Activated T-helper 17 cell treated with anti-CD3 and anti-CD28 coated beads, Interleukin-2, amount 50 U/mL, for 72 hours (primary cell): ENCODE measurements at regions not wholly inside any gene's neighbourhood (a gene's known extent, or its start where the extent isn't known, plus 50 kb on each side); places are given as distances from the start of the nearest gene placed in this dataset.
"Not testable (repeated sequence)": the region's sequence is repeated elsewhere in the genome, so short reads cannot be mapped to it uniquely, and the experiment has no call there.

Source experiments
- ATAC-seq: fragments of 150-1000 bp; cut with Tn5 transposase; replicated peaks from 2 replicates; pipeline ENCODE4 v1.10.0; 2021; ENCODE audit warnings: mild to moderate bottlenecking, moderate library complexity
- H3K27ac Mint-ChIP-seq: one replicate; pipeline ENCODE4 v1.8.0; 2022; ENCODE audit warnings: mixed read lengths
- H3K27me3 Mint-ChIP-seq: one replicate; pipeline ENCODE4 v1.8.0; 2022; ENCODE audit warnings: mixed read lengths
- H3K36me3 Mint-ChIP-seq: one replicate; pipeline ENCODE4 v1.8.0; 2022; ENCODE audit warnings: low read depth, mild to moderate bottlenecking, mixed read lengths
- H3K4me1 Mint-ChIP-seq: one replicate; pipeline ENCODE4 v1.8.0; 2022; ENCODE audit warnings: mixed read lengths
- H3K4me3 Mint-ChIP-seq: one replicate; pipeline ENCODE4 v1.8.0; 2022; ENCODE audit warnings: mild to moderate bottlenecking, mixed read lengths
- H3K9me3 Mint-ChIP-seq: one replicate; pipeline ENCODE4 v1.8.0; 2022; ENCODE audit warnings: mixed read lengths

DNA sequence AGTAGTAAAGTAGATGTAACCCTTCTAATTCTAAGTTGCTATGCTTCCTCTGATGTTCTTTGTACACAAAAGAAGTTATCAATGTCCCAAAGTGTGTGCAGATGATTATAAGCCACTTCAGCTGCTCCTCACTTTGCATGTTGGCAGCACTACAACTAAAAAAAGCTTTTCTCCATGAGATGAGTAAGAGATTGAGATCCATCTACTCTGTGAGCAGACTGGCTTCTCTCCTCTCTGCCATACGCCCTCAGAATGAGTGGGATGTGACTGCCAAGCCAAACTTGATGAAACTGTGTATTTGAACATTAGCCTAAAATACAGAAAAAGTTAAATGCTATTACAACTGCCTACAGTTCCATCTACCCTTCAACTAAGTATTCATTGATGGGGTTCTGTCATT, 102.9 kb upstream of the ETV1 start:
- Mint-ChIP-seq H3K36me3 (no peaks in the 10 kb centered on the region), H3K27ac (no peak overlapping the region), H3K9me3 (no peaks in the 10 kb centered on the region), H3K4me1 (no peaks in the 10 kb centered on the region), H3K4me3 (no peak overlapping the region), H3K27me3 (no peaks in the 10 kb centered on the region)
- ATAC-seq, result no peak

DNA sequence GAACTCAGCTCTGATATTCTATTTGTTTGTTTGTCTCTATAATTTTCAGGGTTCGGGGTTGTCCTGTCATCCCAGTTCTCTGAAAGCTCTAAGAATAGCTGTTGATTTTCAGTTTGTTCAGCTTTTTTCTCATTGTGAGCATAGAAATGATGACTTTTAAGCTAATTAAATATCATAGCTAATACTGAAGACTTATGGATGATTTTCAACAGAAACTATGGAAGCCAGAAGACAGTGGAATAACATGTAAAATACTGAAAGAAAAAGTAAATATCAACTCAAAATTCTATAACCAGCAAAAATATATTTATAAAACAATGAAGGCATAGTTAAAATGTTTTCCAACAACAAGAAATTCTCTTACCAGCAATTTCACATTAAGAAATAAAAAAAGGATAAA, 96.4 kb upstream of the ETV1 start:
- H3K36me3 Mint-ChIP-seq, result no peaks in the 10 kb centered on the region
- no peaks in the 10 kb centered on the region for H3K9me3 Mint-ChIP-seq
- no peak overlapping the region for H3K4me3 Mint-ChIP-seq
- H3K27me3 Mint-ChIP-seq, result peaks cover 2% of the 10 kb centered on the region
- no peak overlapping the region for H3K27ac Mint-ChIP-seq
- ATAC-seq, result no peak
- H3K4me1 Mint-ChIP-seq, result no peaks in the 10 kb centered on the region

DNA sequence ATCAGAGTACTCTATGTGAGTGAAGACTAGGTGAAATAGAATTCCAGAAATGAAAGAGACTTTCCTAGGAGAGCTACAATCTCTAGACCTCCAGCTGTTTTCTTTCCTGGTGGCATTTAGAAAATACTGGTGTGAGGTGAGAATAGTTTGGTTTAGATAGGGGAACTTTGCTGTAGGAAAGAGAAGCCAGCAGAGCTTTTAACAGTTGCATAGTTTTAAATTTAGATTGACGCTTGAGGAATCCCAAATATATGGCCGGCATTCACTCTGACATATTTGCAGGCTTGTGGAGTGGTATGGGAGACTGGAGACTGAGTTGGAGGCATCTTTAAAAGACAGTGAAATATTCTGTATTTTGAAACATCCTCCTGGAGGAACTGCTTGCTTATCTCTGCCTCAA, 94.3 kb upstream of the ETV1 start:
- H3K4me1 Mint-ChIP-seq, result no peaks in the 10 kb centered on the region
- no peak overlapping the region for H3K27ac Mint-ChIP-seq
- peaks cover 4% of the 10 kb centered on the region for H3K27me3 Mint-ChIP-seq
- H3K4me3 Mint-ChIP-seq, result no peak overlapping the region
- ATAC-seq, result no peak
- no peaks in the 10 kb centered on the region for H3K36me3 Mint-ChIP-seq
- no peaks in the 10 kb centered on the region for H3K9me3 Mint-ChIP-seq

DNA sequence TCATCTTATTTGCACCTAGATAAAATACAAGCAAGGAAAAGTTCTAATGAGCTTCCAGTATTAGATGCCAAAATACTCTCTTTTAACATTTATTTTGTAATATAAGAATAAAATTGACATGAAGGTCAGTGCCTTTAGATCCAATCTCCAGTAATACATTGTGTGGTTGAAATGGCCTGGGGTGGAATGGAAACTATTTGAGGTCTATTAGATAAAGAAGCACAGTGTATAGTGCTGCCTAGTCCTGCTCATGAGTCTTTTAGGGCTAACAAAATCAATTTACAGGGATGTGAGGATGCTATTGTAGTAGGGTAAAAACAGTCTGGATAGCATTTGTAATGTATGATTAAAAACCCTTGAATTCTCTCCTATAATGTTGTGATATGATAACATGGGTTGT, 84.5 kb upstream of the ETV1 start:
- H3K4me1 Mint-ChIP-seq, result no peaks in the 10 kb centered on the region
- no peak for ATAC-seq
- H3K27me3 Mint-ChIP-seq, result no peaks in the 10 kb centered on the region
- no peak overlapping the region for H3K4me3 Mint-ChIP-seq
- no peak overlapping the region for H3K27ac Mint-ChIP-seq
- H3K9me3 Mint-ChIP-seq, result no peaks in the 10 kb centered on the region
- H3K36me3 Mint-ChIP-seq, result no peaks in the 10 kb centered on the region

DNA sequence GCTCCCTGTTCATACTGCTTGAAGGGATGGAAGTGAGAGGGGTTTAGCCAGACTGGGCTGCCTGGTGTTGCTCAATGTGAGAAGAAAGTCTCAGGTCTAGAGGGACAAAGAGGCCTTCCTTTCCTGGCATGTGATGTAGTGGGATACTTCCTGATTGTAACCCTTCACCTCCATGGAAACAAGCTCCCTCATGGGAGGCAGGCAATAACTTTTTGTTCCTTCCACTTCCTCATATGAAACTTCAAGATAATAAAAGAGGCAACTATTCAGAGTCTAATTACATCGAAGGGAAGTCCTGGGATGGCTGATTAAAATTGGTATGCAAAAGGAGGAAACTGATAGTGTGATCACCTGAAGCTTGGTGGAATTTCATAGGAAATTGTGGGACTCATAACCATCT, 84.1 kb upstream of the ETV1 start:
- ATAC-seq, result no peak
- Mint-ChIP-seq H3K9me3 (no peaks in the 10 kb centered on the region), H3K27ac (no peak overlapping the region), H3K27me3 (no peaks in the 10 kb centered on the region), H3K4me3 (no peak overlapping the region), H3K36me3 (no peaks in the 10 kb centered on the region), H3K4me1 (no peaks in the 10 kb centered on the region)

DNA sequence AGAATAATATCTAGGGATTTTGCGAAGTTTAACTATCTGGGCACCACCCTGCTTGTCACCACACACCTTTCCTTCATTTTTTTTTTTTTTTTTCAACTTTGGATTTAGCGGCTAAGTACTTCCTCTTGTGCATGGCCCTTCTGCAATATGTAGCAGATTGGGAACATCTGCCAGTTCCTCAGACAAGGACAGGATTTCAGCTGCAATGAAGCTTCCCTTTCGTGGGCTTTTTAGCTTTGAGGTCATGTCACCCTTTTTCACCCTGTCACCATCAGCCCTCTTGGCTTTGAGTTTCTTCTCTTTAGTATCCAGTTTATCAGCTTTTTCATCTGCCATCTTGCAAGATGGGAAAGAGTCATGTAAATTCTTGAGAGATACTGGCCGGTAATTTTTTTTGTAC, 81.6 kb upstream of the ETV1 start:
- ATAC-seq, result no peak
- no peaks in the 10 kb centered on the region for H3K36me3 Mint-ChIP-seq
- H3K4me1 Mint-ChIP-seq, result no peaks in the 10 kb centered on the region
- no peaks in the 10 kb centered on the region for H3K27me3 Mint-ChIP-seq
- H3K27ac Mint-ChIP-seq, result no peak overlapping the region
- peaks cover 3% of the 10 kb centered on the region for H3K9me3 Mint-ChIP-seq
- no peak overlapping the region for H3K4me3 Mint-ChIP-seq

DNA sequence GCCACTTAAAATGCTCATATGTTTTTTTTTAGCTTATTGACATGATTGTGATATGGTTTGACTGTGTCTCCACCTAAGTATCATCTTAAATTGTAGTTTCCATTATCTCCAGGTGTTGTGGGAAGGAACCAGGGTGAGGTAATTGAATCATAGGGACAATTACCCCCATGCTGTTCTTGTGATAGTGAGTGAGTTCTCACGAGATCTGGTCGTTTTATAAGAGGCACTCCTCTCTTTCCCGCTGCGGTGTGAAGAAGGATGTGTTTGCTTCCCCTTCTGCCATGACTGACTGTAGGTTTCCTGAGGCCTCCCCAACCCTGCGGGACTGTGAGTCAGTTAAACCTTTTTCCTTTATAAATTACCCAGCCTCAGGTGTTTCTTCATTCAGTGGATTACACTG, 80.5 kb upstream of the ETV1 start:
- no peaks in the 10 kb centered on the region for H3K4me1 Mint-ChIP-seq
- H3K27ac Mint-ChIP-seq, result no peak overlapping the region
- peaks cover 3% of the 10 kb centered on the region for H3K9me3 Mint-ChIP-seq
- no peaks in the 10 kb centered on the region for H3K27me3 Mint-ChIP-seq
- H3K4me3 Mint-ChIP-seq, result no peak overlapping the region
- ATAC-seq, result no peak
- H3K36me3 Mint-ChIP-seq, result no peaks in the 10 kb centered on the region

DNA sequence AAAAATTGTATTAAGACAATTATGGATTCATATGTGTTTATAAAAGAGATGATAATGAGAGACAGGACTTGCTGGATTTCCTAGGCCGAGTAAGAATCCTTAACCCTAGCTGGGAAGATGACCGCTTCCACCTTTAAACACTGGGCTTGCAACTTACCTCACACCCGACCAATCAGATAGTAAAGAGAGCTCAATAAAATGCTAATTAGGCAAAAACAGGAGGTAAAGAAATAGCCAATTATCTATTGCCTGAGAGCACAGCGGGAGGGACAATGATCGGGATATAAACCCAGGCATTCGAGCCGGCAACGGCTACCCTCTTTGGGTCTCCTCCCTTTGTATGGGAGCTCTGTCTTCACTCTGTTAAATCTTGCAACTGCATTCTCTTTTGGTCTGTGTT, 77.3 kb upstream of the ETV1 start:
- not testable (repeated sequence) for H3K27ac Mint-ChIP-seq, H3K27me3 Mint-ChIP-seq, H3K9me3 Mint-ChIP-seq, ATAC-seq, H3K4me1 Mint-ChIP-seq, H3K36me3 Mint-ChIP-seq, H3K4me3 Mint-ChIP-seq

DNA sequence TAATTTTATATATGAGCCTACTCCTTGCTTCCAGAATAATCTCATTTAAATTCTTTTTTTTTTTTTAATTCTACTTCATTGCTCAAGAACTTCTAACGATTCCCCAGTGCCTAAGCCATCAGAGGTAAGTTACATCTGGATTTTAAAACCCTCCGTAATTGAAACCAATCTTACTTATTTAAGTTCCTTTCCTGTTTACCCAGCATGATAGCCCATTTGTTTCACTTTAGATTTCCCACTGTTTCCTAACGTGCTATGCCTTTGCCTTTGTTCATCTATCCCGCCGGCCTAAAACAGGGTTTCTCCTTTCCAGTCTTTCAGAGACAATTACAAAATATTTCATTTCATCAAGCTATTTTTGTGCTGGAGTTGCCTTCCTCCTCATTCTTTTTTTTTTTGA, 75.8 kb upstream of the ETV1 start:
- no peaks in the 10 kb centered on the region for H3K36me3 Mint-ChIP-seq
- H3K4me3 Mint-ChIP-seq, result no peak overlapping the region
- no peaks in the 10 kb centered on the region for H3K27me3 Mint-ChIP-seq
- H3K4me1 Mint-ChIP-seq, result no peaks in the 10 kb centered on the region
- H3K27ac Mint-ChIP-seq, result no peak overlapping the region
- H3K9me3 Mint-ChIP-seq, result peaks cover 3% of the 10 kb centered on the region
- no peak for ATAC-seq

DNA sequence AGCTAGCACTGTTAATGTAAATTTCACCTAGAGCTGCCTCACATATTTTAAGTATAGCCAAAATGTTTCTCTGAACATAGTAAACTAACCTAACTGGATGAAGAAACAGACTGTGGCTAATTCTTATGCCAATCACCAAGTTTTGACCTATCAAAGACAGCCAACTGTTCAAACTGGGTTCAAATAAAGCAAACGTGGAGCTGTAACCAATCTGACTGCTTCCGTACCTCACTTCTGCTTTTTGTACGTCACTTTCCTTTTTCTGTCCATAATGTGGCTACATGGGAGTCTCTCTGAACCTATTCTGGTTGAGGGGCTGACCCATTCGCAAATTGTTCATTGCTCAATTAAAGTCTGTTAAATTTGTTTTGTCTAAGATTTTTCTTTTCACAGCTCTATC, 66.3 kb upstream of the ETV1 start:
- Mint-ChIP-seq H3K9me3 (no peaks in the 10 kb centered on the region), H3K4me1 (no peaks in the 10 kb centered on the region), H3K27me3 (no peaks in the 10 kb centered on the region), H3K36me3 (no peaks in the 10 kb centered on the region), H3K4me3 (no peak overlapping the region), H3K27ac (no peak overlapping the region)
- ATAC-seq, result no peak

DNA sequence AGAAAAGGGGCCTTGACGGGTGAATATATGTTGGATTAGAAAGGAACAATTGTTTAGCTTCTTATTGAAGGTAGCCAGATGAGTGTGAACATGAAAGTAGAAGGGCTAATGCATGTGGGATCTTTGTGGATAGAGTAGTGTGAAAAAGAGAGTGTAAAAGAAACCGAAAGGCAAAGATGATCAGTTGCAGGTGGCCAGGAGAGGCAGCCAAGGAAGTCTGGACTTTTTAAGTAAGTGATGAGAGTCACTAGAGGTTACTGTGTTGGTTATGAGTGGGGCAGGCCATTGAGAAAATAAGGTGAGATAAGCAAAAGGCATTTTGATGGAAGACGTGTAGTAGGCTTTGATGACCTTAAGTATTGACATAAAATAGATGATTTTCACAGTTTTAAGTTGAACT, 64.7 kb upstream of the ETV1 start:
- Mint-ChIP-seq H3K36me3 (no peaks in the 10 kb centered on the region), H3K9me3 (no peaks in the 10 kb centered on the region), H3K4me3 (no peak overlapping the region), H3K4me1 (no peaks in the 10 kb centered on the region), H3K27me3 (no peaks in the 10 kb centered on the region), H3K27ac (no peak overlapping the region)
- ATAC-seq, result no peak

DNA sequence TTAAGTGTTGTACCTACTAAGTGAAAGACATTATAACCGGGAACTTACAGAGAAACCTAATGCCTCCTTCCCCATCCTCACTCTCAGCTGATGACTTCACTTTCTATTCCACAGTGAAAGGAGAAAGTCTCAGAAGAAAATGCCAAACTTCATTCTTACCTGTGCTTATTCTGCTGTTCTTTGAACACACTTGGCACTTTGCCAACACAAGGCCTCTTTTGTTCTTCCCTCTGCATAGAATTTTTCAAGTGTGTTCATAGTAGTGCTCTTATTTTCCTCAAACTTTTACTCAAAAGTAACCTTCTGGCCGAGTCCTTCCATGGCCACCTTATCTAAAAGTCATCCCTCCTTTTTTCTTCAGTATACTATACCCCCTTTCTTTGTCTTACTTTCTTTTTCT, 59.4 kb upstream of the ETV1 start:
- Mint-ChIP-seq H3K4me3 (no peak overlapping the region), H3K9me3 (peaks cover 4% of the 10 kb centered on the region), H3K36me3 (no peaks in the 10 kb centered on the region), H3K4me1 (no peaks in the 10 kb centered on the region), H3K27ac (no peak overlapping the region), H3K27me3 (no peaks in the 10 kb centered on the region)
- no peak for ATAC-seq

DNA sequence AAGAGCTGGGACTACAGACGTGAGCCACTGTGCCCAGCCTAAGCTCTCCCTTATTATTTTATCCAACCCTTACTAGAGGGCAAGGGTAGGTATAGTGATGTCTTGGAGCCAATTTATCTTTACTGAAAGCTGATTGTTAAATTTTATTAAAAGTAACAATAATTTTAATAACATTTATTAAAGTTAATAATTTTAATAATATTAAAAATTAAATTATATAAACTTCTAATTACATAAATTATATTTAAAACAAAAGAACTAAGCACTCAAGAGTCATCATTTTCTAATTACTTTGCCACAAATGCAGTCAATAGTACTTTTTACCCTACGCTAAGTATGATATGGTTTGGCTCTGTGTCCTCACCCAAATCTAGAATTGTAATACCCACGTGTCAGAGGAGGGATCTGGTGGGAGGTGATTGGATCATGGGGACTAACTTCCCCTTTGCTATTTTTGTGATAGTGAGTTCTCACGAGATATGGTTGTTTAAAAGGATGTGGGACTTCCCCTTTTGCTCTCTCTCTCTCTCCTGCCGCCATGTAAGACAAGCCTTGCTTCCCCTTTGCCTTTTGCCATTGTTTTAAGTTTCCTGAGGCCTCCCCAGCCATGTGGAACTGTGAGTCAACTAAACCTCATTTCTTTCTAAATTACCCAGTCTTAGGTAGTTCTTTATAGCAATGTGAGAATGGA, 58.4 kb upstream of the ETV1 start:
- Mint-ChIP-seq H3K4me1 (no peaks in the 10 kb centered on the region), H3K36me3 (no peaks in the 10 kb centered on the region), H3K27me3 (no peaks in the 10 kb centered on the region), H3K9me3 (peaks cover 4% of the 10 kb centered on the region), H3K4me3 (no peak overlapping the region), H3K27ac (no peak overlapping the region)
- ATAC-seq, result peak; percentile 26

DNA sequence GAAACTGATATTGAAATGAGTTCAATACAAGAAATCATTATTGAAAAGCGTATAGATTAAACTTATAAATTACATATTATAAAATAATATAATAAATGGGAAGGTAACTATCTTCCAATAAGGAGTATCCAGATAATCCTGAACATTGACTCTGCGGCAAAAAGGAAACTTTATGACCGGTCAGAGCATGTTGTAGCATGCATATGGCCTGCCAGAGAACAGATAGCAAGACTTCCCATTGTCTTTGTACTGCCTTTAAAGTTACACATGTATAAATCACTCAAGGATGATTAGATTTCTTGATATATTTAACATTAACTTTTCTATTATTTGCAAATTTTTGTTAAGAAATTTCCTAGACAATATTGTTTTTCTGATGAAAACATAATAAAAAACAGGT, 56.2 kb upstream of the ETV1 start:
- no peak for ATAC-seq
- no peaks in the 10 kb centered on the region for H3K4me1 Mint-ChIP-seq
- no peak overlapping the region for H3K27ac Mint-ChIP-seq
- H3K9me3 Mint-ChIP-seq, result peaks cover 8% of the 10 kb centered on the region
- H3K36me3 Mint-ChIP-seq, result no peaks in the 10 kb centered on the region
- no peaks in the 10 kb centered on the region for H3K27me3 Mint-ChIP-seq
- H3K4me3 Mint-ChIP-seq, result no peak overlapping the region

DNA sequence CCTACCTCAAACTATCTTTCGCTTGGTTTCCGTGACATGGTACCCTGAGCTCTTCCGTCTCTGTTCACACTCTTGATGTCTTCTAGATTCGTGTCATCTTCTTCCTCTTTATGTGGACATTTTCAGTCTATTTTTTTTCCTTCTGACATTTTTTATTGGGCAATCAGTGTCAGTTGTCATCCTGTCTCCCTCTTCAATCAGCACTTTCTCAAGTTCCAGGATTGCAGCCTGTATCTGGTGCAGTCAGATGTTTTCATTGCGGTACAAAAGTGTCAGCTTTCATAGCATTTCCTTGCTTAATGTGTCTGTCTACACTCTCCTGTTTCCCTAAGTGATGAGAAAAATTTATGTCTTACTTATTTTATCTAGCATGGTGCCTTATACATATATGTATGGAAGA, 51.1 kb upstream of the ETV1 start:
- ATAC-seq, result no peak
- H3K4me3 Mint-ChIP-seq, result no peak overlapping the region
- H3K9me3 Mint-ChIP-seq, result peaks cover 4% of the 10 kb centered on the region
- no peaks in the 10 kb centered on the region for H3K27me3 Mint-ChIP-seq
- no peak overlapping the region for H3K27ac Mint-ChIP-seq
- no peaks in the 10 kb centered on the region for H3K4me1 Mint-ChIP-seq
- no peaks in the 10 kb centered on the region for H3K36me3 Mint-ChIP-seq
